HepG2 (cell line): ENCODE measurements at regions not wholly inside any gene's neighbourhood (a gene's known extent, or its start where the extent isn't known, plus 50 kb on each side); places are given as distances from the start of the nearest gene placed in this dataset.

Source experiments
- ATAC-seq: fragments of 200-7000 bp; cut with Tn5 transposase; 3 replicates; pipeline ENCODE4 v1.9.1; 2020; ENCODE audit warnings: mild to moderate bottlenecking, moderate library complexity
- BruUV-seq: library from RNA; stranded (reverse); fragments of 400-500 nt; replicated peaks from 2 replicates; lab custom pipeline; 2021; lab: Mats Ljungman, UMichigan
- CTCF ChIA-PET: fragments of 300-600 bp; formaldehyde crosslinking; extraction: SDS; loops from one replicate; lab custom pipeline; 2021; ENCODE audit warnings: low total read pairs, inconsistent platforms, low intra/inter-chr PET ratio; lab: Yijun Ruan, JAX
- POLR2A ChIA-PET: fragments of 350-600 bp; sonication (Branson Sonifier 250); formaldehyde crosslinking; loops from one replicate; lab custom pipeline; 2020; ENCODE audit warnings: antibody characterized with exemption, inconsistent platforms; lab: Yijun Ruan, JAX
- DNase-seq: peaks from one replicate; pipeline ENCODE4 v3.0.0-alpha.2; 2015; ENCODE audit warnings: low spot score
- FAIRE-seq: peaks from 3 replicates; lab custom pipeline; 2011; peaks lifted over from hg19 to GRCh38; lab: Jason Lieb, UNC
- H2AFZ ChIP-seq: one replicate; pipeline ENCODE4 v1.6.1; 2011; ENCODE audit warnings: low read length, inconsistent platforms
- H3K27ac ChIP-seq: fragments of 300-600 bp; 3 replicates; pipeline ENCODE4 v1.8.0; 2011; ENCODE audit warnings: mixed run types, mild to moderate bottlenecking, mixed read lengths, low read length, inconsistent platforms; ENCODE audit not compliant: insufficient read depth; ENCODE audit errors: extremely low read length
- H3K27me3 ChIP-seq, 2 experiments: fragments of 200-600 bp in 1 of 2; 2 replicates in 1 of 2; 3 replicates in 1 of 2; pipeline versions ENCODE4 v1.6.0 to v1.8.0; 2011; ENCODE audit warnings: low read length in 2 of 2, mild to moderate bottlenecking in 2 of 2, moderate library complexity in 2 of 2, inconsistent platforms in 1 of 2; ENCODE audit not compliant: insufficient read depth in 2 of 2, control insufficient read depth in 1 of 2
- H3K36me3 ChIP-seq, 2 experiments: fragments of 200-600 bp in 1 of 2; replicated peaks in 1 of 2; 2 replicates in 1 of 2; 3 replicates in 1 of 2; pipeline versions ENCODE4 v1.5.1 to v1.8.0; 2011; ENCODE audit warnings: low read length in 2 of 2, inconsistent platforms in 1 of 2; ENCODE audit not compliant: insufficient read depth in 2 of 2, control insufficient read depth in 1 of 2
- H3K4me1 ChIP-seq: 2 replicates; pipeline ENCODE4 v1.5.1; 2012; ENCODE audit warnings: low read length, inconsistent platforms; ENCODE audit not compliant: insufficient read depth
- H3K4me2 ChIP-seq: 2 replicates; pipeline ENCODE4 v1.6.0; 2011; ENCODE audit warnings: low read depth, low read length, inconsistent platforms
- H3K4me3 ChIP-seq, 3 experiments: fragments of 200-600 bp in 1 of 3; sonication (generic), shearing (Covaris generic) in 1 of 3; replicated peaks in 1 of 3; 2 replicates each; pipeline ENCODE4 v1.5.1; 2011 to 2016; ENCODE audit warnings: low read length in 3 of 3, inconsistent platforms in 2 of 3, low read depth in 2 of 3, mild to moderate bottlenecking in 2 of 3, control low read depth in 1 of 3, mixed read lengths in 1 of 3; ENCODE audit not compliant: insufficient read depth in 1 of 3
- H3K79me2 ChIP-seq: one replicate; pipeline ENCODE4 v1.6.1; 2011; ENCODE audit warnings: low read length, inconsistent platforms; ENCODE audit not compliant: insufficient read depth
- H3K9ac ChIP-seq: 2 replicates; pipeline ENCODE4 v1.6.0; 2011; ENCODE audit warnings: mild to moderate bottlenecking, low read depth, low read length, inconsistent platforms; ENCODE audit not compliant: insufficient read depth
- H3K9me3 ChIP-seq: 2 replicates; pipeline ENCODE4 v1.5.1; 2012; ENCODE audit warnings: mild to moderate bottlenecking, low read length
- H4K20me1 ChIP-seq: 2 replicates; pipeline ENCODE4 v1.6.0; 2011; ENCODE audit warnings: inconsistent platforms, mild to moderate bottlenecking, low read length, moderate library complexity; ENCODE audit not compliant: insufficient read depth
- GZF1 ChIP-seq: sonication (generic); formaldehyde crosslinking; IDR thresholded peaks from 2 replicates; pipeline ENCODE4 v1.5.1; 2020; ENCODE audit warnings: mild to moderate bottlenecking, missing genetic modification reagents
- HNF4G ChIP-seq, 2 experiments: sonication (generic) in 1 of 2; formaldehyde crosslinking in 1 of 2; IDR thresholded peaks; 2 replicates each; pipeline versions ENCODE4 v1.4.0 to v1.6.1; 2011 to 2020; ENCODE audit warnings: borderline replicate concordance in 2 of 2, low read depth in 2 of 2, mild to moderate bottlenecking in 2 of 2, low read length in 1 of 2, missing genetic modification reagents in 1 of 2, moderate library complexity in 1 of 2
- HOXA9 ChIP-seq: sonication (generic); formaldehyde crosslinking; IDR thresholded peaks from 2 replicates; pipeline ENCODE4 v1.8.1; 2022; ENCODE audit warnings: missing genetic modification reagents, mild to moderate bottlenecking, moderate library complexity, borderline replicate concordance
- MAFF ChIP-seq: IDR thresholded peaks from 2 replicates; pipeline ENCODE4 v1.6.1; 2011; ENCODE audit warnings: low read depth, low read length, improper control_type of control experiment
- MTA3 ChIP-seq: sonication (generic); formaldehyde crosslinking; IDR thresholded peaks from 2 replicates; pipeline ENCODE4 v1.4.0; 2020; ENCODE audit warnings: missing genetic modification reagents
- NFE2 ChIP-seq: sonication (generic); formaldehyde crosslinking; IDR thresholded peaks from 2 replicates; pipeline ENCODE4 v1.4.0; 2020; ENCODE audit warnings: missing genetic modification reagents
- NRL ChIP-seq: sonication (generic); formaldehyde crosslinking; IDR thresholded peaks from 2 replicates; pipeline ENCODE4 v1.5.0; 2020; ENCODE audit warnings: missing genetic modification reagents, mild to moderate bottlenecking, moderate library complexity, borderline replicate concordance
- RNF219 ChIP-seq: sonication (generic); formaldehyde crosslinking; IDR thresholded peaks from 2 replicates; pipeline ENCODE4 v1.5.0; 2020; ENCODE audit warnings: mild to moderate bottlenecking, missing genetic modification reagents
- SMYD3 ChIP-seq: sonication (generic); formaldehyde crosslinking; IDR thresholded peaks from 2 replicates; pipeline ENCODE4 v1.8.1; 2023; ENCODE audit warnings: mild to moderate bottlenecking, missing genetic modification reagents
- SUZ12 ChIP-seq: fragments of 150-350 bp; IDR thresholded peaks from 2 replicates; pipeline ENCODE4 v1.6.1; 2014; ENCODE audit warnings: low read depth, low read length
- TRIM22 ChIP-seq: fragments of 450-650 bp; IDR thresholded peaks from 2 replicates; pipeline ENCODE4 v1.6.1; 2017
- ZBTB21 ChIP-seq: sonication (generic); formaldehyde crosslinking; IDR thresholded peaks from 2 replicates; pipeline ENCODE4 v1.4.0; 2020; ENCODE audit warnings: missing genetic modification reagents
- ZFP37 ChIP-seq: sonication (generic); formaldehyde crosslinking; IDR thresholded peaks from 2 replicates; pipeline ENCODE4 v1.4.0; 2020; ENCODE audit warnings: missing genetic modification reagents, borderline replicate concordance
- ZNF142 ChIP-seq: sonication (generic); formaldehyde crosslinking; IDR thresholded peaks from 2 replicates; pipeline ENCODE4 v1.4.0; 2020; ENCODE audit warnings: missing genetic modification reagents
- ZNF234 ChIP-seq: sonication (generic); formaldehyde crosslinking; conservative IDR thresholded peaks from 2 replicates; pipeline ENCODE4 v1.5.1; 2020; ENCODE audit warnings: mild to moderate bottlenecking, missing genetic modification reagents
- ZNF260 ChIP-seq: sonication (generic); formaldehyde crosslinking; IDR thresholded peaks from 2 replicates; pipeline ENCODE4 v1.4.0; 2020; ENCODE audit warnings: missing genetic modification reagents, low read depth, mild to moderate bottlenecking, borderline replicate concordance
- WGBS: methylation state at CpG from one replicate; pipeline ENCODE4 v1.1.6; 2017; ENCODE audit warnings: low lambda C conversion rate; 5-methylcytosine and 5-hydroxymethylcytosine counted together
- in situ Hi-C: cut with HindIII; loops from 2 replicates; pipeline ENCODE4 v1.10.0; 2017; ENCODE audit warnings: low pct_unique_long_range_greater_than_20kb; ENCODE audit not compliant: extremely low pct_ligation_motif_present
- intact Hi-C: fragments of 100-400 bp; cut with micrococcal nuclease; formaldehyde crosslinking; loops from one replicate; pipeline ENCODE4 v1.10.0; 2022; ENCODE audit not compliant: unreplicated experiment

GRCh38 chr10:106309376-106309775 is 855.1 kb downstream of the SORCS1 start (continued):
- TF ChIP-seq SMYD3 (CRISPR knock-in tag) (no peak), TRIM22 (no peak), RNF219 (CRISPR knock-in tag) (no peak), GZF1 (no peak), MAFF (no peak), ZNF260 (CRISPR knock-in tag) (no peak), ZNF234 (CRISPR knock-in tag) (no peak), NRL (no peak)

- no peaks in the 10 kb centered on the region for H3K36me3 ChIP-seq
- H4K20me1 ChIP-seq, result no peaks in the 10 kb centered on the region
- WGBS, result 3% methylated on average over 2 of the region's 2 CpGs
- no peaks in the 10 kb centered on the region for H3K4me1 ChIP-seq
- no peak overlapping the region for H3K4me2 ChIP-seq
- intact Hi-C loops, result no loop called here
- no peaks in the 10 kb centered on the region for H3K79me2 ChIP-seq
- H2AFZ ChIP-seq, result no peak overlapping the region
- H3K27ac ChIP-seq, result no peak overlapping the region
- H3K4me3 ChIP-seq, result no peak overlapping the region
- ChIA-PET POLR2A (no interaction called here), CTCF (no interaction called here)
- H3K9me3 ChIP-seq, result peaks cover 89% of the 10 kb centered on the region
- DNase-seq, result no peak
- BruUV-seq, result no TSS peak
- no peak for FAIRE-seq
- no peak for ATAC-seq
- in situ Hi-C loops, result no loop called here
- H3K9ac ChIP-seq, result no peak overlapping the region
- no peaks in the 10 kb centered on the region for H3K27me3 ChIP-seq
- TF ChIP-seq SUZ12 (no peak), ZNF142 (CRISPR knock-in tag) (no peak), HNF4G (IDR thresholded peaks at IDR 0.05; ENCODE audit: borderline replicate concordance, low read depth, low read length) (no peak), HNF4G (CRISPR knock-in tag; IDR thresholded peaks at IDR 0.05; ENCODE audit: borderline replicate concordance, low read depth) (no peak), ZNF260 (CRISPR knock-in tag) (no peak), HOXA9 (CRISPR knock-in tag) (no peak), MTA3 (CRISPR knock-in tag) (no peak), ZFP37 (CRISPR knock-in tag) (no peak), ZBTB21 (CRISPR knock-in tag) (no peak), NFE2 (CRISPR knock-in tag) (no peak)
Measured at GRCh38 chr10:106308284-106308683, 856.2 kb downstream of the SORCS1 start.
